GM18858 (cell line): ENCODE measurements at regions not wholly inside any gene's neighbourhood (a gene's known extent, or its start where the extent isn't known, plus 50 kb on each side); places are given as distances from the start of the nearest gene placed in this dataset.
A peak's percentile ranks its signal among the peaks of the same experiment; 100 is the strongest.
"Not testable (repeated sequence)": the region's sequence is repeated elsewhere in the genome, so short reads cannot be mapped to it uniquely, and the experiment has no call there.

Experiments used
- ATAC-seq: cut with Tn5 transposase; IDR thresholded peaks from one replicate; pipeline ENCODE4 v1.9.1; 2021; ENCODE audit not compliant: unreplicated experiment

DNA sequence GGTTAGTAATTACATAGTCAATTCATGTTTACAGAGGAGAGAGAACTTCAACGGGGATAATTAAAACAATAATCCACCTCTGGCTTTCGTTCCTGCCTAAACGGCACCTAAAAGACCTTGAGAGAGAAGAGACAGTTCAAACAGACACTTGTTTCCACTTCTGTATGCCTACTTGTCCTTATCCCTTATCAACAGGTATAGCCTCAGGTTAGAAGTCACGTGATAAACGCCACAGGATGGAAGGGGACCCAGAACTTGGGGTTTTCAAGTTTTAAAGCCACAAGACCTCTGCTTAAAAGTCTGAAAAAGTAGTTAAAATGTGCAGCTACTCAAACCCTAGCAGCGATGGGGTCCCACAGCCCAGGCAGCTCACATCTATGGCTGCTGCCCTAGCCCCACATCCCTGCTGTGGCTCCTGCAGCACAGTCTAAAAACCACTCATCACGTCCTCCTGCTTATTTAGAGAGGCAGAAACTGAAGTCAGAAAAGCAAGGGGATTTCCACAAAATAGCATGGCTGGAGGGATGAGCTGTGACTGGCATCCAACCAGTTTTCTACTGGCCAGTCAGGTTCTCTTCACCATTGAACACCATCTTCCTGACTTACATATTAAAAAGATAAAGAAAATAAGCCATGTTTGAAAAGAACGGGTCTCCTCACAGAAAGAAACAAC is 51.2 kb upstream of the SEC16B start:
- ATAC-seq: no peak

GRCh38 chr1:178021950-178022349 is 52.1 kb upstream of the SEC16B start:
- ATAC-seq: no peak

GRCh38 chr1:178023181-178023618 is 53.3 kb upstream of the SEC16B start:
- ATAC-seq: no peak

DNA sequence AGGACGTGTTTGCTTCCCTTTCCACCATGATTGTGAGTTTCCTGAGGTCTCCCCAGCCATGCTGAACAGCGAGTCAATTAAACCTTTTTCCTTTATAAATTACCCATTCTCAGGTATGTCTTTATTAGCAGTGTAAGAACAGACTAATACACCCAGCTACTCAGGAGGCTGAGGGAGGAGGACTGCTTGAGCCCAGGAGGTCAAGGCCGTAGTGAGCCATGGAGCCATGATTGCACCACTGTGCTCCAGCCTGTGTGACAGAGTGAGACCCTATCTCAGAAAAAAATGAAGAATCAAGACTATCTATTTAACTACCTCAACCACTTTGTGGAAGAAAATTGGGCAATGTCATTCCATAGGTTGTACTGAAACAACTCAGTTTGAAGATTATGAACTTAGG is 54.6 kb upstream of the SEC16B start:
- no peak for ATAC-seq

DNA sequence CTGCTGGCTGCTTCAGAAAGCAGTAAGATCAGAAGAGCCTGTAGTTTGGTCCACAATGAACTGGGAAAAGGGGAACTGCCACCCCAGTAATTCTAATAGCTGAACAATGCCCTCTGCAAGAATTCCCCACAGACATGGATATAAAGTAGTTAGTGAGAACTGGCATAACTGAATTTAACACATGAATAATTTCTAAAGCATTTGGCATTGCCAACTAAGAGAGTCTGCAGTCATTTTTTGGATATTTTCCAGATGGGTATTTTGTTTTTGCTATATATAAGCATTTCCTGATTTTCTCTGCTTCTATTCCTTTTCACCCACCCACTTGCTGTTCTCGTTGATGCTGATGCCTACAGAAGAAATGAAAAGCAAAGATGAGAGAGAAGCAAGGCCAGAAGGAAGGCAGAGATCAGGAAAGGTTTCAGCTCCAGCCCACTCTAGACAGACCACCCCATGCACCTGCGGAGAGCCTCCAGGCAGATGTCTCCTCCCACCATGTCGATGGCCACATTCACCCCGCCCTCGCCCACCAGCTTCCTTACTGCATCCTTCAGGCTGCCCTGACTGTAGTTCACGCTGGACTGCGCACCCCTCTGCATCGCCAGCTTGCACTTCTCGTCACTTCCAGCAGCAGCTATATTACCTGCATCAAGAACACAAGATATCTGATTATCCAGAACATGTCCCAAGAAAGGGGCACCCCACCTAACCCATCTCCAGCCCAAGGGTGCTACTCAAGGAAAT is 55.9 kb upstream of the SEC16B start:
- ATAC-seq: no peak

DNA sequence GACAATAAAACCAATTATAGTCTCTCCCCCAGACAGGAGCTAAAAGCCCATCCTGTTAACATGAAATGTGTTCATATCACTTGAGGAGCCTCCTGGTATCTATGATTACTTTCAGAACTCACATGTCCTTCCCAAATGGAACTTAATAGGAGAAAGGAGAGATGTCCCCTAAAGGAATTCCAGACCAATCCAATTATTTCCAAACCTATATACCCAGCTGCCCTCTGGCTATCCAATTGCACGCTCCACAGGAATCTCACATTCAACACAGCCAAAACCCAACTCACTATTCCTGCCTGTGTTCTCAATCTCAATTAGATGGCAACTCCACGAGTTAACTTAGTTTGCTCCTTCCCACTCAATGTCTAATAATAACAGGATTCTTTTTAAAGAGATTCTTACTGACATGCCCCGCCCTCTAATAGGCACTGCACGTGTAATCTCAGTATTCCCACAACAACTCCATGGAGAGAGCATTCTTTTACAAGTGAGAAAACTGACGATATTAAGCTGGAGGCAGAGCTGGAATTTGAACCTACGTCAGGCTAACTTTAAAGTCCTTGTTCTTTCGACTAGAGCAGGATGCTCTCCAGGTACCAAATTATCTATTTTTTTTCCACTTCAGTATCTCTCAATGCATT is 59.1 kb upstream of the SEC16B start:
- ATAC-seq: no peak

GRCh38 chr1:178030467-178030866 is 60.6 kb upstream of the SEC16B start:
- ATAC-seq: no peak

GRCh38 chr1:178031856-178032320 is 62.0 kb upstream of the RASAL2 start:
- ATAC-seq: peak; percentile 85

DNA sequence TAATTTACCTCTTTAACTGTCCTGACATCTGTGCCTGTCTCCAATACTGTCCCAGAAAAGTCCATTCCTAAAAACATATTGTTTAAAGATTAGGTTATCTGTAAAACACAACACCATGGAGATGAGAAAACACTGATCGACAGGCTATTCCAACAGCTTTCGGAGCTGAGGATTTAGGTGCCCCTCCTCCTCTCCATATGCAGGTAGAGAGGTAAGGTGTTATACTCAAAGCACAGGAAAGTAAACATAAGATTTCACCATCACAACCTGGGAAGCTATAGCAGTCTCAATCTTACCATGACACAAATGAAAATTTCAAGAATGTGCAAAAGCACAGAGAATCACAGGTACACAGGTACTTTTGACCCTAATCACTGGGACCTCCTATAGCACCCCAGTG is 60.9 kb upstream of the RASAL2 start:
- ATAC-seq: no peak

DNA sequence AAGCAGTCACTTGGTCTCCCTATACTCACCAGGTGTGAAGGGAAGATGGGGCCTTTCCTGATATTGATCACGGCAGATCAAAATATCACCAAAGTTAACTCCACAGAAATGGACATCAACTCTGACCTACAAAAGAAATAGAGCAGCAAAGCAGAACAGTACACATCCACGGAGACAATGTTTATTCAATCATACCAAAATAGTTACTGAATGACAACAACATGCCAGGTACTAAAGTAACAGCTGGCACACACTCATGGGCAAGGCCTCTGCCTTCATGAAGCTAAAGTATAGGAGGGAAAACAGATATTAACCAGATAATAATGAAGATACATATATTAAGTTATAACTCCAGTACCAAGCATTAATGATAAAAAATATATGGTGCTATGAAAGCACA is 59.2 kb upstream of the RASAL2 start:
- ATAC-seq: no peak

- ATAC-seq: no peak
Observed at GRCh38 chr1:178036090-178036489, 57.8 kb upstream of the RASAL2 start.

DNA sequence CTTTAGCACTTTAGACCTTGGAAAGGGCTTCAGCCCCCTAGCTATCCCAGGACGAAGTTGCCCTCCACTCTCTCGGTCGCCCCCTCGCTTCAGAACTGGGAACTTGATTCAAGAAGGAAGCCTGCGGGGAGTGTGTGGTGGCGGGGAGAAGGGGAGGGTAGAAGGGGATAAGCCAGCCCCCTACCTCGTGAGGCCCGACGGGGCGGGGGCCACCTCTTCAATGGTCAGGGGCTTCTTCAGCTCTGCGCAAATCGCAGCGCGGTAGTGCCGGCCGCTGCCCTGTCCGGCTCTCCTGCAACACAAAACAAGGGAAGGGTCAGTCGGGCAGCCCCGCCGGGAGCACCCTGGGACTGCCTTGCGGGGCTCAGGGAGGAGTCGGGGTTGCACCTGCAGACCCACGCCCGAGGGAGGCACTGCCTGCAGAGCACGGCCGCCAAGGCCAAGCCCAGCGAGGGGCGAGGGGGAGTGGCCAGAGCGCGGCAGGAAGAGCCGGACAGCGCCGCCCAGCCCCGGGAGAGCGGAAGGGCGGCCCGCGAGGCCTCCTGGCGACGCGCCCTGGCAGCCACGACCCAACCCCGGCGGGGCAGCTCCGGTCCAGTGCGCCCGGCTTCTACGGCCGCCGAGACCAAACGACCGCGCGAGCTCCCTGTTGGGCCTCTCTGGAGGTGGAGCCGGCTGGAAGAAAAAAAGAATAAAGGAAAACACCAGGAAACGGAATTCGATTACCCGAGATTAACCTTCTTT is 56.2 kb upstream of the RASAL2 start:
- no peak for ATAC-seq

- no peak for ATAC-seq
Observed at GRCh38 chr1:178038372-178038771, 55.5 kb upstream of the RASAL2 start.

- no peak for ATAC-seq
Observed at GRCh38 chr1:178039891-178040290, 54.0 kb upstream of the RASAL2 start.

GRCh38 chr1:178043940-178044339 is 50.0 kb upstream of the RASAL2 start:
- ATAC-seq: not testable (repeated sequence)
